ENCODE measurements at regions not wholly inside any gene's neighbourhood (a gene's known extent, or its start where the extent isn't known, plus 50 kb on each side); places are given as distances from the start of the nearest gene placed in this dataset.

DNA sequence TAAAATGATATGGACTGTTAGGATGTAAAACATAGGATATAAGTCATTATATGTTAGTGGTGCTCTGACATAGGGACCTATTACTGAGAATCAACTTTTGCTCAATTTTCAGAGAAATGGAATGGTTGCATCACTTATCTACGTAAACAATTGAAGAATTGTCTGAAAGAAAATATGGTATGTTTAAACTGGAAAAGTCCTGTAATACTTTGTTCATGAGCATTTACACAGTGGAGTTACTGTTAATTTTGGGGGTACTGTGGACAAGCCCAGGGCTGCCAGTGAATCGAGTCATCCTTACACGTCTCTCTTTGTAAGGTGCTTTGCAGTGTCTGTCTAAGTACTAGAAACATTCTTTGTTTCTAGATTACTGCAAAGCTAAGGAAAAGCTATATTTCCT, 152.0 kb downstream of the ZNF22 start:
- TF ChIP-seq, protein P1, sequence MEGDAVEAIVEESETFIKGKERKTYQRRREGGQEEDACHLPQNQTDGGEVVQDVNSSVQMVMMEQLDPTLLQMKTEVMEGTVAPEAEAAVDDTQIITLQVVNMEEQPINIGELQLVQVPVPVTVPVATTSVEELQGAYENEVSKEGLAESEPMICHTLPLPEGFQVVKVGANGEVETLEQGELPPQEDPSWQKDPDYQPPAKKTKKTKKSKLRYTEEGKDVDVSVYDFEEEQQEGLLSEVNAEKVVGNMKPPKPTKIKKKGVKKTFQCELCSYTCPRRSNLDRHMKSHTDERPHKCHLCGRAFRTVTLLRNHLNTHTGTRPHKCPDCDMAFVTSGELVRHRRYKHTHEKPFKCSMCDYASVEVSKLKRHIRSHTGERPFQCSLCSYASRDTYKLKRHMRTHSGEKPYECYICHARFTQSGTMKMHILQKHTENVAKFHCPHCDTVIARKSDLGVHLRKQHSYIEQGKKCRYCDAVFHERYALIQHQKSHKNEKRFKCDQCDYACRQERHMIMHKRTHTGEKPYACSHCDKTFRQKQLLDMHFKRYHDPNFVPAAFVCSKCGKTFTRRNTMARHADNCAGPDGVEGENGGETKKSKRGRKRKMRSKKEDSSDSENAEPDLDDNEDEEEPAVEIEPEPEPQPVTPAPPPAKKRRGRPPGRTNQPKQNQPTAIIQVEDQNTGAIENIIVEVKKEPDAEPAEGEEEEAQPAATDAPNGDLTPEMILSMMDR (conservative IDR thresholded peaks at IDR 0.05 in 1 of 2, IDR thresholded peaks at IDR 0.05 in 1 of 2; ENCODE audit: low read depth in 1 of 2, low read length in 2 of 2), result no peak
- TF ChIP-seq EZH2 (IDR thresholded peaks at IDR 0.05; ENCODE audit: low read length, missing control alignments), result no peak

Measured in fibroblast of lung (primary cell).